Neutrophil (primary cell): ENCODE measurements at regions not wholly inside any gene's neighbourhood (a gene's known extent, or its start where the extent isn't known, plus 50 kb on each side); places are given as distances from the start of the nearest gene placed in this dataset.
"Not testable (repeated sequence)": the region's sequence is repeated elsewhere in the genome, so short reads cannot be mapped to it uniquely, and the experiment has no call there.

Experiments used
- H3K27ac ChIP-seq: fragments of 200-600 bp; sonication (generic); 2 replicates; pipeline ENCODE4 v1.5.1; 2016; ENCODE audit warnings: mild to moderate bottlenecking, moderate library complexity
- H3K27me3 ChIP-seq: fragments of 200-600 bp; sonication (generic); 2 replicates; pipeline ENCODE4 v1.6.0; 2016; ENCODE audit warnings: mild to moderate bottlenecking
- H3K36me3 ChIP-seq: fragments of 200-600 bp; sonication (generic); 2 replicates; pipeline ENCODE4 v1.5.1; 2017
- H3K4me1 ChIP-seq, 2 experiments: fragments of 200-600 bp in 1 of 2; sonication (generic) in 1 of 2; 1 replicate in 1 of 2; 2 replicates in 1 of 2; pipeline versions ENCODE4 v1.5.1 to v1.6.1; 2013 to 2016; ENCODE audit warnings: low read depth in 1 of 2, low read length in 1 of 2, mild to moderate bottlenecking in 1 of 2, moderate library complexity in 1 of 2; ENCODE audit not compliant: control insufficient read depth in 1 of 2, insufficient read depth in 1 of 2
- H3K4me3 ChIP-seq, 2 experiments: fragments of 200-600 bp in 1 of 2; sonication (generic) in 1 of 2; 1 replicate in 1 of 2; 2 replicates in 1 of 2; pipeline ENCODE4 v1.5.1; 2013 to 2016; ENCODE audit warnings: low read depth in 1 of 2, low read length in 1 of 2, mild to moderate bottlenecking in 1 of 2, moderate library complexity in 1 of 2
- H3K9me3 ChIP-seq: fragments of 200-600 bp; sonication (generic); 2 replicates; pipeline ENCODE4 v1.5.1; 2016
- CTCF ChIP-seq: fragments of 200-600 bp; sonication (generic); IDR thresholded peaks from 2 replicates; pipeline ENCODE4 v1.5.1; 2016; ENCODE audit warnings: antibody characterized with exemption

- peak overlapping the region; percentile 71 for H3K4me3 ChIP-seq
- peaks cover 39 to 47% of the 10 kb centered on the region in 2 experiments for H3K4me1 ChIP-seq
- H3K27me3 ChIP-seq, result no peaks in the 10 kb centered on the region
- H3K36me3 ChIP-seq, result peaks cover 17% of the 10 kb centered on the region
- no peak for TF ChIP-seq CTCF
- no peaks in the 10 kb centered on the region for H3K9me3 ChIP-seq
- peak overlapping the region; percentile 77 for H3K27ac ChIP-seq
These were observed 75.2 kb downstream of the OR2B2 start for GRCh38 chr6:27836783-27837624.

GRCh38 chr6:27836141-27836782, 75.9 kb downstream of the OR2B2 start:
- H3K36me3 ChIP-seq, result peaks cover 17% of the 10 kb centered on the region
- no peaks in the 10 kb centered on the region for H3K9me3 ChIP-seq
- no peak for TF ChIP-seq CTCF
- peak overlapping the region; percentile 77 for H3K27ac ChIP-seq
- peaks cover 44 to 52% of the 10 kb centered on the region in 2 experiments for H3K4me1 ChIP-seq
- peak overlapping the region; percentile 71 for H3K4me3 ChIP-seq
- no peaks in the 10 kb centered on the region for H3K27me3 ChIP-seq

GRCh38 chr6:27834879-27835549, 77.2 kb downstream of the OR2B2 start:
- Histone ChIP-seq H3K4me3 (peak overlapping the region in 1 of 2 experiments; percentile 71), H3K36me3 (peaks cover 17% of the 10 kb centered on the region), H3K27ac (no peak overlapping the region), H3K4me1 (peaks cover 53 to 58% of the 10 kb centered on the region in 2 experiments), H3K27me3 (no peaks in the 10 kb centered on the region), H3K9me3 (no peaks in the 10 kb centered on the region)
- no peak for TF ChIP-seq CTCF

- Histone ChIP-seq H3K27me3 (no peaks in the 10 kb centered on the region), H3K9me3 (no peaks in the 10 kb centered on the region), H3K4me3 (no peak overlapping the region), H3K4me1 (peaks cover 53 to 58% of the 10 kb centered on the region in 2 experiments), H3K36me3 (peaks cover 17% of the 10 kb centered on the region), H3K27ac (no peak overlapping the region)
- no peak for TF ChIP-seq CTCF
These were observed 77.8 kb downstream of the OR2B2 start for GRCh38 chr6:27834384-27834783.

- H3K36me3 ChIP-seq, result peaks cover 20% of the 10 kb centered on the region
- peak overlapping the region; percentile 64 to 65 for H3K4me3 ChIP-seq
- not testable (repeated sequence) for H3K27me3 ChIP-seq, H3K9me3 ChIP-seq
- H3K4me1 ChIP-seq, result peaks cover 37 to 49% of the 10 kb centered on the region in 2 experiments
- H3K27ac ChIP-seq, result peak overlapping the region; percentile 70
These were observed 80.6 kb downstream of the OR2B2 start for GRCh38 chr6:27831434-27832081.

- not testable (repeated sequence) for H3K27me3 ChIP-seq
- peak overlapping the region; percentile 70 for H3K27ac ChIP-seq
These were observed 81.4 kb downstream of the OR2B2 start for GRCh38 chr6:27830600-27831433.

More at GRCh38 chr6:27830600-27831433, 81.4 kb downstream of the OR2B2 start:
- not testable (repeated sequence) for H3K9me3 ChIP-seq
- H3K4me3 ChIP-seq, result peak overlapping the region; percentile 64 to 65
- H3K36me3 ChIP-seq, result peaks cover 20% of the 10 kb centered on the region
- H3K4me1 ChIP-seq, result peaks cover 29 to 41% of the 10 kb centered on the region in 2 experiments
